ENCODE measurements at regions not wholly inside any gene's neighbourhood (a gene's known extent, or its start where the extent isn't known, plus 50 kb on each side); places are given as distances from the start of the nearest gene placed in this dataset.

DNA sequence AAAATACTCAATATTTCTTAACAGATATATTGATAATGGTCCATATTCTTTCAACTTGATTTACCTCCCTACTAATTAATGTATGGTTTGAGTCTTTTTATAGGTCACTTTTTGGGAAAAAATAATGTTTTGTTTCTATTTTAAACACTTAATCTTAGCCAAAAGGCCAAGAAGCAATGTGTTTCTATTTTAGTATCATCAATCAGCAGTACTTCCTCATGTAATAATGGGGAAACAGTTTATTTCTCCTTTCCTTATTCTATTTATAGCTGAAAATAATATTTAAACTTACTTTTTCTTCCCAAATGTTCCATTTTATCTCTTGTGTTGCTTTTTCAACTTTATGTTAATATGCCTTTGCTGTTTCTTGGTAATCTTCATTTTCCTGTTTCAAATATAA lies 295.1 kb downstream of the ALDH8A1 start:
- Histone ChIP-seq H3K79me2 (ENCODE audit: insufficient read depth, low read length) (no peaks in the 10 kb centered on the region), H3K9me3 (ENCODE audit: insufficient read depth, low read depth, low read length) (no peaks in the 10 kb centered on the region), H3F3A (ENCODE audit: low read depth) (no peaks in the 10 kb centered on the region), H3K4me3 (ENCODE audit: low read length, poor library complexity, severe bottlenecking) (no peak overlapping the region), H3K36me3 (ENCODE audit: insufficient read depth, low read length) (no peaks in the 10 kb centered on the region), H2AFZ (ENCODE audit: low read length) (no peak overlapping the region), H4K20me1 (ENCODE audit: insufficient read depth, low read length, poor library complexity, severe bottlenecking) (no peaks in the 10 kb centered on the region), H3K4me1 (ENCODE audit: insufficient read depth, low read length, poor library complexity, severe bottlenecking) (no peaks in the 10 kb centered on the region), H3K9ac (ENCODE audit: low read depth, low read length, poor library complexity, severe bottlenecking) (no peak overlapping the region), H3K9me2 (replicated peaks; ENCODE audit: low read depth, low read length) (no peaks in the 10 kb centered on the region), H3K4me2 (ENCODE audit: low read depth, low read length, poor library complexity, severe bottlenecking) (no peak overlapping the region), H3K27me3 (ENCODE audit: insufficient read depth, low read length, poor library complexity, severe bottlenecking) (no peaks in the 10 kb centered on the region)
- TF ChIP-seq, protein P1, sequence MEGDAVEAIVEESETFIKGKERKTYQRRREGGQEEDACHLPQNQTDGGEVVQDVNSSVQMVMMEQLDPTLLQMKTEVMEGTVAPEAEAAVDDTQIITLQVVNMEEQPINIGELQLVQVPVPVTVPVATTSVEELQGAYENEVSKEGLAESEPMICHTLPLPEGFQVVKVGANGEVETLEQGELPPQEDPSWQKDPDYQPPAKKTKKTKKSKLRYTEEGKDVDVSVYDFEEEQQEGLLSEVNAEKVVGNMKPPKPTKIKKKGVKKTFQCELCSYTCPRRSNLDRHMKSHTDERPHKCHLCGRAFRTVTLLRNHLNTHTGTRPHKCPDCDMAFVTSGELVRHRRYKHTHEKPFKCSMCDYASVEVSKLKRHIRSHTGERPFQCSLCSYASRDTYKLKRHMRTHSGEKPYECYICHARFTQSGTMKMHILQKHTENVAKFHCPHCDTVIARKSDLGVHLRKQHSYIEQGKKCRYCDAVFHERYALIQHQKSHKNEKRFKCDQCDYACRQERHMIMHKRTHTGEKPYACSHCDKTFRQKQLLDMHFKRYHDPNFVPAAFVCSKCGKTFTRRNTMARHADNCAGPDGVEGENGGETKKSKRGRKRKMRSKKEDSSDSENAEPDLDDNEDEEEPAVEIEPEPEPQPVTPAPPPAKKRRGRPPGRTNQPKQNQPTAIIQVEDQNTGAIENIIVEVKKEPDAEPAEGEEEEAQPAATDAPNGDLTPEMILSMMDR (conservative IDR thresholded peaks at IDR 0.05; ENCODE audit: low read length): no peak
- no peak for TF ChIP-seq EZH2phosphoT487 (IDR thresholded peaks at IDR 0.05; ENCODE audit: borderline replicate concordance)

DNA sequence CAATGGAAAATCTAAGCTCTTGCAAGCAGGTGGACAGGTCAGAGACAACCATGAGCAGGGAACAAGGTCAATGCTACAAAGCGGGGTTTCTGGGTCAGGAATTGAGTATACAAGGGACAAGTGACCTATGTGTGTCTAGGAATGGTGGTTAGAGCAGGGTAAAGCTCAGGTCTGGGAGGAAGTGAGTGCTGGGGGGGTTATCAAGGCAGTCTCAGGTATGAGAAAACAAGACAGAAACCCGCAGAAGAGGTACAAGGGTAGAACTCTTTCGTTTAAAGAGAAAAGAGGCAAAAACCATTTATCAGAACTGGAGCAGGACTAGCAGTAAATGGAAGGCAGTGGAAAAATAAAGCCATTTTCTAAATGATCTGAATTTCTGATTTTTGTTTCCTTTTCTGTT lies 298.4 kb downstream of the ALDH8A1 start:
- Histone ChIP-seq H3K9me2 (replicated peaks; ENCODE audit: low read depth, low read length) (no peaks in the 10 kb centered on the region), H3K9me3 (ENCODE audit: insufficient read depth, low read depth, low read length) (no peaks in the 10 kb centered on the region), H3K79me2 (ENCODE audit: insufficient read depth, low read length) (no peaks in the 10 kb centered on the region), H3K36me3 (ENCODE audit: insufficient read depth, low read length) (no peaks in the 10 kb centered on the region), H3K9ac (ENCODE audit: low read depth, low read length, poor library complexity, severe bottlenecking) (no peak overlapping the region), H3K4me3 (ENCODE audit: low read length, poor library complexity, severe bottlenecking) (no peak overlapping the region), H3F3A (ENCODE audit: low read depth) (no peaks in the 10 kb centered on the region), H2AFZ (ENCODE audit: low read length) (no peak overlapping the region), H3K4me2 (ENCODE audit: low read depth, low read length, poor library complexity, severe bottlenecking) (no peak overlapping the region), H3K27me3 (ENCODE audit: insufficient read depth, low read length, poor library complexity, severe bottlenecking) (no peaks in the 10 kb centered on the region), H4K20me1 (ENCODE audit: insufficient read depth, low read length, poor library complexity, severe bottlenecking) (no peaks in the 10 kb centered on the region), H3K4me1 (ENCODE audit: insufficient read depth, low read length, poor library complexity, severe bottlenecking) (no peaks in the 10 kb centered on the region)
- TF ChIP-seq EZH2phosphoT487 (IDR thresholded peaks at IDR 0.05; ENCODE audit: borderline replicate concordance): no peak
- TF ChIP-seq, protein P1 (conservative IDR thresholded peaks at IDR 0.05; ENCODE audit: low read length): no peak

DNA sequence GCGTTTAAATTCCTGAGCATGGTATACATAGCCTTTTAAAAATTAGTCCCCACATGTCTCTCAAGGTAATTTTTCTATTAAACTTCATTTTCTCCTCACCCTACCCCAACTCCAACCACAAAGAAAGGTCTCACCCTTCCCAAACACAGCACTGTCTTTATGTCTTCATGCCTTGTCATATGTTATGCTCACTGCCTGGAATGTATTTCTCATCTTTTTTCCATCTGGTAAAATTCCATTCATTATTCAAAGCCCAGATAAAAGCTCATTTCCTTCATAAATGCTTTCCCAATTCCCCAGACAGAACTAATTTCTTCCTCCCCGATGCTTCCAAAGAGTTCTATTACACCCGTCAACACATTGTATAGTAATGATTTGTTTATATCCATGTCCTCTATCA lies 302.0 kb downstream of the ALDH8A1 start:
- Histone ChIP-seq H3K4me3 (ENCODE audit: low read length, poor library complexity, severe bottlenecking) (no peak overlapping the region), H3K4me1 (ENCODE audit: insufficient read depth, low read length, poor library complexity, severe bottlenecking) (no peaks in the 10 kb centered on the region), H2AFZ (ENCODE audit: low read length) (no peak overlapping the region), H3K27me3 (ENCODE audit: insufficient read depth, low read length, poor library complexity, severe bottlenecking) (no peaks in the 10 kb centered on the region), H3K4me2 (ENCODE audit: low read depth, low read length, poor library complexity, severe bottlenecking) (no peak overlapping the region), H3K9me3 (ENCODE audit: insufficient read depth, low read depth, low read length) (no peaks in the 10 kb centered on the region), H3F3A (ENCODE audit: low read depth) (no peaks in the 10 kb centered on the region), H3K79me2 (ENCODE audit: insufficient read depth, low read length) (no peaks in the 10 kb centered on the region), H4K20me1 (ENCODE audit: insufficient read depth, low read length, poor library complexity, severe bottlenecking) (no peaks in the 10 kb centered on the region), H3K9me2 (replicated peaks; ENCODE audit: low read depth, low read length) (no peaks in the 10 kb centered on the region), H3K9ac (ENCODE audit: low read depth, low read length, poor library complexity, severe bottlenecking) (no peak overlapping the region), H3K36me3 (ENCODE audit: insufficient read depth, low read length) (no peaks in the 10 kb centered on the region)
- TF ChIP-seq, protein P1 (conservative IDR thresholded peaks at IDR 0.05; ENCODE audit: low read length): no peak
- TF ChIP-seq EZH2phosphoT487 (IDR thresholded peaks at IDR 0.05; ENCODE audit: borderline replicate concordance): no peak

Measured in Loucy (cell line).